B cell (primary cell): ENCODE measurements at regions not wholly inside any gene's neighbourhood (a gene's known extent, or its start where the extent isn't known, plus 50 kb on each side); places are given as distances from the start of the nearest gene placed in this dataset.

Experiments used
- EZH2 ChIP-seq: IDR thresholded peaks from 2 replicates; pipeline ENCODE4 v1.6.1; 2012; ENCODE audit warnings: borderline replicate concordance, low read depth, mild to moderate bottlenecking, moderate library complexity, low read length; ENCODE audit not compliant: insufficient read depth, poor library complexity, severe bottlenecking
- TF ChIP-seq, protein P1 (sequence below): fragments of 200-600 bp; IDR thresholded peaks from one replicate; pipeline ENCODE4 v1.8.0; 2022; ENCODE audit warnings: antibody characterized with exemption, mild to moderate bottlenecking

DNA sequence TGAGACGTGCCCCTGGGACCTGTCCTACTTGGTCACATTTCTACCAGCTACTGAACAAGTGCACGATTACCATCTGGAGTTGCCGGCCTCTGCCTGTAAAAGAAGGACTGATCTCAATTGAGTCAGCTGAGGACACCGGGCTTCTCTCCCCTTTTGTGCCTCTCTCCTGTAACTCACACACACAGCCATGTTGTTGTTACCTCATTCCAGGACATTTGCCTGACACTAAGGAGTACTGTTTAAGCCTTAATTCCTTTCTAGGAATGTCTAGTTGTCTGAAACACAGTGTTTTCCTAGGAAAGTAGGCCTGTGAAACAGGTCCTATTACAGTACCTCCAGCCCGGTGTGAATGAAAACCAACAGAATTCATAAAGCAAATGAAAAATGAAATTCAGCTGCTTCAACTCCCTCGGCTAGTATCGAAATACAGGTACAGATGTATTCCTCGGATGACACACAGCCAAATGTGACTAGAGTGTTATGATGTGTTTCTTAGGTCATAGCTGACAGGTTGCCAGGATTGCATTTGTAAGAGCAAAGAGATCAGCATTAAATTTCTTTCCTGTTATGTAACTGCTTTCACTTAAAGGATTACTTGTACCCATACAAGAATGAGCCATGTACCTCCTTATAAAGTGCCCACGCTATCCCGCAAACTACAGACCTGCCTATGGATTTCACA is 152.0 kb upstream of the IRS2 start:
- TF ChIP-seq, protein P1, sequence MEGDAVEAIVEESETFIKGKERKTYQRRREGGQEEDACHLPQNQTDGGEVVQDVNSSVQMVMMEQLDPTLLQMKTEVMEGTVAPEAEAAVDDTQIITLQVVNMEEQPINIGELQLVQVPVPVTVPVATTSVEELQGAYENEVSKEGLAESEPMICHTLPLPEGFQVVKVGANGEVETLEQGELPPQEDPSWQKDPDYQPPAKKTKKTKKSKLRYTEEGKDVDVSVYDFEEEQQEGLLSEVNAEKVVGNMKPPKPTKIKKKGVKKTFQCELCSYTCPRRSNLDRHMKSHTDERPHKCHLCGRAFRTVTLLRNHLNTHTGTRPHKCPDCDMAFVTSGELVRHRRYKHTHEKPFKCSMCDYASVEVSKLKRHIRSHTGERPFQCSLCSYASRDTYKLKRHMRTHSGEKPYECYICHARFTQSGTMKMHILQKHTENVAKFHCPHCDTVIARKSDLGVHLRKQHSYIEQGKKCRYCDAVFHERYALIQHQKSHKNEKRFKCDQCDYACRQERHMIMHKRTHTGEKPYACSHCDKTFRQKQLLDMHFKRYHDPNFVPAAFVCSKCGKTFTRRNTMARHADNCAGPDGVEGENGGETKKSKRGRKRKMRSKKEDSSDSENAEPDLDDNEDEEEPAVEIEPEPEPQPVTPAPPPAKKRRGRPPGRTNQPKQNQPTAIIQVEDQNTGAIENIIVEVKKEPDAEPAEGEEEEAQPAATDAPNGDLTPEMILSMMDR = no peak
- TF ChIP-seq EZH2 = no peak
